DMS153 (cell line): ENCODE measurements at regions not wholly inside any gene's neighbourhood (a gene's known extent, or its start where the extent isn't known, plus 50 kb on each side); places are given as distances from the start of the nearest gene placed in this dataset.
"Not testable (repeated sequence)": the region's sequence is repeated elsewhere in the genome, so short reads cannot be mapped to it uniquely, and the experiment has no call there.

Experiments
- DNase-seq: peaks from one replicate; lab custom pipeline; 2025; lab: John Stamatoyannopoulos, UW

GRCh38 chr4:12932203-12932788 is 551.8 kb downstream of the RAB28 start:
- DNase-seq = no peak

- DNase-seq = no peak
Observed at GRCh38 chr4:12929784-12930183, 554.4 kb downstream of the RAB28 start.

DNA sequence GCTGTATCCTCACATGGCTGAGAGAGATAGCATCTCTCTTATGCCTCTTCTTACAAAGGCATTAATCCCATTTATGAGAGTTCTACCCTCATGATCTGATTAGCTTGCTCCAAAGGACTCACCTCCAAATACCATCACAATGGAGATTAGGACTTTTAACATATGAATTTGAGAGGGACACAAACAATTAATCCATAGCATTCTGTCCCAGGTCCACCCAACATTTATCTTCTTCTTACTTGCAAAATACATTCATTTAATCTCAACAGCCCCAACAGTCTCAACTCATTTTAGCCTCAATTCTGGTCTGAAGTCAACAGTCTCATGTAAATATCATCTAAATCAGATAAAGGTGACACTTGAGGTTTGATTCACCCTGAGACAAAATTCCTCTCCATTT is 555.4 kb downstream of the RAB28 start:
- no peak for DNase-seq

GRCh38 chr4:12926189-12927066 is 557.7 kb downstream of the RAB28 start:
- DNase-seq = peak; percentile 24

- DNase-seq = no peak
Observed at GRCh38 chr4:12924728-12925320, 559.3 kb downstream of the RAB28 start.

DNA sequence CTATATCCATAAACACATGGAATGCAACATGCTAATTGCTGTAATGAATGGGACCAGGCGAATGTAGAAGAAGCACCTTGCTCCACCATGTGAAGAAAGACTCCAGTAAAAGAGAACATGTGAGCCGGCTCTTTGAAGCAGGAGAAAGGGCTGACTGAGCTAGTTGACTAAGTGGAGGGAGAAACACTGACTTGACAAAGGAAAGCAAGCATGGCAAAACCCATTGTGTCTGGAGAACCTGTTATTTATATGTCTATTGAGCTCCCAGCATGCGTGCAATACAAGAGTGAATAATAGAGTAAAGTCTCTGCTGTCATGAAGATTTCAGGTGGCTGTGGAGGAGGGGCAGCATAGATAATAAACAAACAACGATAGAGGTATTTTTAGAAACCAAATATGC is 559.9 kb downstream of the RAB28 start:
- peak; percentile 3 for DNase-seq

DNA sequence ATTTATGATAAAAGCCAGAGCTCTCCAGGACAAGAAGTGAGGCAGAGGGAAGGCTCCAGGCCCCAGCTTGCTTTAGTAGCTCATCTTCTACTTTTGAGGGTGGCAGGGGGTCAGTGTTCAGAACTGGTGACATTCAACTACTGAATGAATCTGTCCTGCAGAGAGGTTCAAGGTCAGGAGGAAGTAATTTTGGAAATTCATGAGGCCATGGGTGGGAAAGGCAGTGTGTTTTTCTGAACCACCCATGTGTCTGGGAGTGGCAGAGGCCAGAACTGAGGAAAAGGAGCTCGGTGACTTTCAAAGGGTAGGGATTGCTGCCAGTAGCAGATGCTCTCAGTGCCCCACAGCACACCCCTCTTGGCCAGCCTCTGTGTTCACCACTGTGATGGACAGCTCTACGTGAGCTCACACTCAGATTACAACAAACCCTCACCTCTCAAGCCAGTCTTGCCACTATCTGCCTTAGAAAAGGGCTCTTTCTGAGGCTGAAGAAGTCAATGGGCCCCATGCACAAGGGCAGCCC is 571.2 kb downstream of the RAB28 start:
- no peak for DNase-seq

DNA sequence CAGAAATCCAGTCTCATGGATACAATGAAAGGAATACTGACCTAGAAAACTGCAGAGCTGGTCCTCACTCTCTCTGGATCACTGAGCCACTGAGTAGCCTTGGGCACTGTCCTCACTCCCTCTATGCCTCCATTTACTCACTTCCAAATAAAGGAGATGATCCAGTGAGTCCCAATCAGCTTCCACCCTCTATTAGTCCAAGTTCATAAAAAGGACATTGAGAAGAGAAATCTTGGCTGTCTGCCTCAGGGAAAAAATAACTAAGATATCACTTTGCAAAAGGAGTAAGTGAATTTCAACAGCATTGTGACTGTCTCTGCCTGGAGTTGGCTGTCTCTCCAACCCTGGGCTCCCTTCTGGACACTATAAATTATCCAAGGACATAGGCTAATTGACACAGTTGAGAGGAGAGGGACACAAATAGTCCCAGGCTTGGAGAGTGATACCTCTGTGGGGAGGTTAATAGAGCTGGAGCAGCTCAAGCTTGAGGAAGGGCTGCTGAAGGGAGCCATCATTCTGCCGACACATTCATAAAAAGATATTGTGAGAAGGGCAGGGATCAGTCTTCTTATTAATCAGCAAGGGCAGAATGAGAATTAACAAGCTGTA is 572.3 kb downstream of the RAB28 start:
- no peak for DNase-seq

DNA sequence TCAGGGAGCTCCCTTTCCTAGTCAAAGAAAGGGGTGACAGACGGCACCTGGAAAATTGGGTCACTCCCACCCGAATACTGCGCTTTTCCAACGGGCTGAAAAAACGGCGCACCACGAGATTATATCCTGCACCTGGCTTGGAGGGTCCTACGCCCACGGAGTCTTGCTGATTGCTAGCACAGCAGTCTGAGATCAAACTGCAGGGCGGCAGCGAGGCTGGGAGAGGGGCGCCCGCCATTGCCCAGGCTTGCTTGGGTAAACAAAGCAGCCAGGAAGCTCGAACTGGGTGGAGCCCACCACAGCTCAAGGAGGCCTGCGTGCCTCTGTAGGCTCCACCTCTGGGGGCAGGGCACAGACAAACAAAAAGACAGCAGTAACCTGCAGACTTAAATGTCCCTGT is 580.5 kb downstream of the RAB28 start:
- not testable (repeated sequence) for DNase-seq

- DNase-seq = no peak
Observed at GRCh38 chr4:12902735-12903134, 581.4 kb downstream of the RAB28 start.

- no peak for DNase-seq
Observed at GRCh38 chr4:12897954-12898353, 586.2 kb downstream of the RAB28 start.

- no peak for DNase-seq
Observed at GRCh38 chr4:12894062-12894461, 590.1 kb downstream of the RAB28 start.

DNA sequence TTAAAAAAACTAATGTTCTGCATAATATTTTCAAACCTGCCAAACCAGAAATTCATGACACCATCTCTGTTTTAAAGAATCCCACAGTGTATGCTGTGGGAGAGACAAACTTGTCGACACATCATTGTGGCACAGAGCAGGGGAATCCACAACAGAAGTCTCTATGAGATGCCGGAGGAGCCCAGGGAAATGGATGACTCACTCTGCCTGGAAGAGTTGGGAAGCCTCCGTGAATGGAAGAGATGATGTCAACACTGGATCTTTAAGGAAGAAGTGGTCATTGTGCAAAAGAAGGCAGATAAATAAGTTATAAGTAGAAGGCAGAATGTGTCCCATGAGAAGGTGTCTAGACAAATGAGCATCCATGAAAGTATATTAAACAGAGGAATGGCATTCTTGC is 595.1 kb downstream of the RAB28 start:
- no peak for DNase-seq

GRCh38 chr4:12884846-12885796 is 599.0 kb downstream of the RAB28 start:
- DNase-seq = no peak

DNA sequence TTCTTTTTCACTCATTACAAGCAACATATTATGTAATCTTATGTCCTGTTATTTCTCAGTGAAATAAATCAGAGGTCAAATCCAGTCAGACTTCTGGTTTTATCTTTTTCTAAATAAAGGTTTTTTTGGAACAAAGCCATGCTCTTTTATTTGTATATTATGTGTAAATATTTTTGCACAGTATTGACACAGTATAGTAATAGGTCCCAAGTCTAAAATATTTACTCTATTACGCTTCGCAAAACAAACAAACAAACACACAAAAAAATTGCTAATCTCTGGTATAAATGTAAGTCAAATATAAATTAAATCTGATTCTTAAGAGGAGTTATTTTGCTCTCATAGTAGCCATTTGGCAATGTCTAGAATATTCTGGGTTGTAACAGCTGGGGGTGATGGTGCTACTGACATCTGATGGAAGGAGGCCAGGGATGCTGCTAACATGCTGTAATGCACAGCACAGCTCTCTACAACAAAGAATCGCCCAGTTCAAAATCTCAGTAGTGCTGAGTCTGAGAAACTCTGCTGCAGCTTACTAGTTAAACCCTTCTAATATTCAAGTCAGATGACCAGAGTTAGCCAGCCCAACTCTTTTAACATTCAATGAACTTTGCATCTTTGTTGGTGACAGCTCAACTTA is 602.1 kb downstream of the RAB28 start:
- no peak for DNase-seq

DNA sequence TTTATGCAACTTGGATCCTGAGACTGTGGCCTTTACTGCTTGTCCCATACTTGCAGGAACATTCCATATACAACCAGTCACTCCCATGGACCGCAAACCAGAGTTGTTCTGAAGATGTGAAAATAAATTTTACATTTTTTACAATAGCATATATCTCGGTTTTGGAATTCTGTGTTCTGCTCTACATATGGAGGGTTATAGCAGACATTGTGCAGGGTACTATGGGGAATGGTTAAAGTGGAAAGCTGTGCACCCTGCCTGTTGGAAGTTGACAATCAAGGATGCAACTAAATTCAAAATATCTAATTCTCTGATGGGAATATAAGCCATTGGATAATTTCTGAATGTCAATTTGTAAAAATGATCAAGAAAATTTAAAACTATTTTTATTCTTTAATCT is 603.3 kb downstream of the RAB28 start:
- no peak for DNase-seq

DNA sequence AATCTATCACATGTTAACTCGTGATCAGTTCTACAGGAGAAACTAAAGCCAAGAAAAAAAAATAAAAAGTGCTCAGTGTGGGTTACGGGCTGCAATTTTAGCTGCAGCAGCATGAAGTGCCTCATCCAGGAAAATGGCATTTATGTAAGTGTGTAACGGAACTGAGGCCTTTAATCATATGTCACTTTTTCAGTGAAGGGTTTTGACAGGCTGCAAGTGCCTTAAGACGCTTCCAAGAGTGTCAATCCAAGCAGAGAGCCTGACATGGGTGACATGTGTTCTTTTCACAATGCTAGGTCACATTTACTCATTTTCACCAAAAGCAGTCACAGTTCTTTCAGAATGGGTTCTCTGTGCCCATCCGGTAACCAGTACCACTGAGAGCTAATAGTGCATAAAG is 604.6 kb downstream of the RAB28 start:
- no peak for DNase-seq

- DNase-seq = no peak
Observed at GRCh38 chr4:12875640-12876243, 608.4 kb downstream of the RAB28 start.

- DNase-seq = no peak
Observed at GRCh38 chr4:12873351-12873750, 610.8 kb downstream of the RAB28 start.

- DNase-seq = no peak
Observed at GRCh38 chr4:12861422-12861821, 622.7 kb downstream of the RAB28 start.
